ENCODE measurements at regions not wholly inside any gene's neighbourhood (a gene's known extent, or its start where the extent isn't known, plus 50 kb on each side); places are given as distances from the start of the nearest gene placed in this dataset.
A peak's percentile ranks its signal among the peaks of the same experiment; 100 is the strongest.

DNA sequence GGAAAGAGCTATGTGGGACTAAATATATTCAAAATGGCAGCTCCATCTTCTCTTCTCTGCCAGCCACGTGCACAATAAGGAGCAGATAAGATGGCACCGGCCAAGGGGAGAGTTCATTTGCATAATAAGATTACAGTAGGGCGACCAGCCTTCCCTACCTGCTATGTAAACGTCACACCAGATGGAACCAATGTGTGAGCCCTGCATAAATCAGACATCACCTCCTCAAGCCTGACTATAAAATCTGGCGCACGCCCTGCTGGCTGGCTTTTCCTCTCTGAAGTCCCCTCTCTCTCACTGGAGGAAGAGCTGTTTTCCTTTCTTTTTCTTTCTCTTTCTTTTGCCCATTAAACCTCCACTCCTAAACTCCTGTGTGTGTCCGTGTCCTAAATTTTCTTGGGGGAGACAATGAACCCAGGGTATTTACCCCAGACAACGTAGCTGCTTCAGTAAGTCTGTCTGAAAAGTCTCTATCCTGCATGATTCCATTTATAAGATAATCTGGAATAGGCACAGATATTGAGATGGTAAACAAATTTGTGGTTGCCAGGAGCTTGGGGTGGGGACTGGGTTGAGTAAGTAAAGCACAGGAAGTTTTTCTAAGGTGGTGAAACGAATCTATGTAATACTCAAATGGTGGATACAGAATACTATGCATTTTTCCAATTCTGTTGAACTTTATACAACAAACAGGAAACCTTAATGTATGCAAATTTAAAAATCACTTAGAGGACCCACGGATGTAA, 670.0 kb upstream of the KIRREL3 start:
- ATAC-seq (ENCODE audit: insufficient read depth, low FRiP score) = no peak
- DNase-seq = peak; percentile 52 to 82 (median 74)
- H3K27ac ChIP-seq (ENCODE audit: low read depth in 1 of 2, low read length in 1 of 2) = no peak overlapping the region
- TF ChIP-seq CTCF (IDR thresholded peaks at IDR 0.05; ENCODE audit: control extremely low read depth, extremely low read depth) = no peak
- no peaks in the 10 kb centered on the region for H3K36me3 ChIP-seq (ENCODE audit: control insufficient read depth in 4 of 4, insufficient read depth in 4 of 4, low read length in 4 of 4)
- no peak overlapping the region for H3K9ac ChIP-seq (ENCODE audit: insufficient read depth in 1 of 2, low read length in 2 of 2)
- 64 to 72% methylated on average over 10 of the region's 10 CpGs for WGBS, 2 donors
- no peaks in the 10 kb centered on the region for H3K9me3 ChIP-seq (ENCODE audit: control insufficient read depth in 4 of 4, insufficient read depth in 3 of 4, low read length in 3 of 4)
- peaks cover 0 to 4% (median 0%) of the 10 kb centered on the region in 5 donors for H3K4me1 ChIP-seq (ENCODE audit: control insufficient read depth in 5 of 5, insufficient read depth in 5 of 5, low read length in 5 of 5)
- no peaks in the 10 kb centered on the region for H3K27me3 ChIP-seq (ENCODE audit: control insufficient read depth in 3 of 3, insufficient read depth in 3 of 3, low read length in 2 of 3)
- H3K4me3 ChIP-seq = no peak overlapping the region

GRCh38 chr11:127656116-127656836, 655.7 kb upstream of the KIRREL3 start:
- Histone ChIP-seq H3K9me3 (ENCODE audit: control insufficient read depth in 4 of 4, insufficient read depth in 3 of 4, low read length in 3 of 4) (peaks cover 0 to 3% (median 1%) of the 10 kb centered on the region in 4 donors), H3K36me3 (ENCODE audit: control insufficient read depth in 4 of 4, insufficient read depth in 4 of 4, low read length in 4 of 4) (no peaks in the 10 kb centered on the region), H3K4me3 (no peak overlapping the region), H3K9ac (ENCODE audit: insufficient read depth in 1 of 2, low read length in 2 of 2) (no peak overlapping the region), H3K4me1 (ENCODE audit: control insufficient read depth in 5 of 5, insufficient read depth in 5 of 5, low read length in 5 of 5) (no peaks in the 10 kb centered on the region), H3K27ac (ENCODE audit: low read depth in 1 of 2, low read length in 1 of 2) (no peak overlapping the region), H3K27me3 (ENCODE audit: control insufficient read depth in 3 of 3, insufficient read depth in 3 of 3, low read length in 2 of 3) (no peaks in the 10 kb centered on the region)
- DNase-seq (peak in 2 of 3 donors; percentile 34 to 55), ATAC-seq (ENCODE audit: insufficient read depth, low FRiP score) (no peak)
- 37 to 43% methylated on average over 6 of the region's 6 CpGs for WGBS, 2 donors
- no peak for TF ChIP-seq CTCF (IDR thresholded peaks at IDR 0.05; ENCODE audit: control extremely low read depth, extremely low read depth)

GRCh38 chr11:127653076-127653475, 652.5 kb upstream of the KIRREL3 start:
- H3K36me3 ChIP-seq (ENCODE audit: control insufficient read depth in 4 of 4, insufficient read depth in 4 of 4, low read length in 4 of 4) = no peaks in the 10 kb centered on the region
- H3K27me3 ChIP-seq (ENCODE audit: control insufficient read depth in 3 of 3, insufficient read depth in 3 of 3, low read length in 2 of 3) = no peaks in the 10 kb centered on the region
- no peak overlapping the region for H3K27ac ChIP-seq (ENCODE audit: low read depth in 1 of 2, low read length in 1 of 2)
- 93 to 94% methylated on average over 4 of the region's 4 CpGs for WGBS, 2 donors
- ATAC-seq (ENCODE audit: insufficient read depth, low FRiP score) (no peak), DNase-seq (no peak)
- no peak overlapping the region for H3K4me3 ChIP-seq
- TF ChIP-seq CTCF (IDR thresholded peaks at IDR 0.05; ENCODE audit: control extremely low read depth, extremely low read depth) = no peak
- peaks cover 0 to 3% (median 0%) of the 10 kb centered on the region in 4 donors for H3K9me3 ChIP-seq (ENCODE audit: control insufficient read depth in 4 of 4, insufficient read depth in 3 of 4, low read length in 3 of 4)
- no peak overlapping the region for H3K9ac ChIP-seq (ENCODE audit: insufficient read depth in 1 of 2, low read length in 2 of 2)
- H3K4me1 ChIP-seq (ENCODE audit: control insufficient read depth in 5 of 5, insufficient read depth in 5 of 5, low read length in 5 of 5) = no peaks in the 10 kb centered on the region
